Chondrocyte (in vitro differentiated cells): ENCODE measurements at regions not wholly inside any gene's neighbourhood (a gene's known extent, or its start where the extent isn't known, plus 50 kb on each side); places are given as distances from the start of the nearest gene placed in this dataset.
"Not testable (repeated sequence)": the region's sequence is repeated elsewhere in the genome, so short reads cannot be mapped to it uniquely, and the experiment has no call there.

Source experiments
- DNase-seq: peaks from one replicate; pipeline ENCODE4 v3.0.0; 2021; ENCODE audit warnings: mixed read lengths, low spot score
- H3K27ac Mint-ChIP-seq: one replicate; pipeline ENCODE4 v1.8.0; 2021; ENCODE audit warnings: mild to moderate bottlenecking, moderate library complexity, mixed read lengths; ENCODE audit not compliant: unreplicated experiment
- H3K27me3 Mint-ChIP-seq: 2 replicates; pipeline ENCODE4 v1.8.0; 2021; ENCODE audit warnings: low read depth, mixed read lengths
- H3K36me3 Mint-ChIP-seq: 2 replicates; pipeline ENCODE4 v1.8.0; 2021; ENCODE audit warnings: low read depth, mixed read lengths
- H3K4me1 Mint-ChIP-seq: 2 replicates; pipeline ENCODE4 v1.8.0; 2021; ENCODE audit warnings: low read depth, mild to moderate bottlenecking, mixed read lengths
- H3K4me3 Mint-ChIP-seq: one replicate; pipeline ENCODE4 v1.8.0; 2021; ENCODE audit warnings: mild to moderate bottlenecking, moderate library complexity, mixed read lengths; ENCODE audit not compliant: unreplicated experiment
- H3K9me3 Mint-ChIP-seq: 2 replicates; pipeline ENCODE4 v1.8.0; 2021; ENCODE audit warnings: low read depth, mixed read lengths
- TF ChIP-seq, protein P1 (sequence below): fragments of 200-600 bp; sonication (generic); IDR thresholded peaks from 2 replicates; pipeline ENCODE4 v1.5.0; 2021; ENCODE audit warnings: antibody characterized with exemption, mild to moderate bottlenecking, moderate library complexity

DNA sequence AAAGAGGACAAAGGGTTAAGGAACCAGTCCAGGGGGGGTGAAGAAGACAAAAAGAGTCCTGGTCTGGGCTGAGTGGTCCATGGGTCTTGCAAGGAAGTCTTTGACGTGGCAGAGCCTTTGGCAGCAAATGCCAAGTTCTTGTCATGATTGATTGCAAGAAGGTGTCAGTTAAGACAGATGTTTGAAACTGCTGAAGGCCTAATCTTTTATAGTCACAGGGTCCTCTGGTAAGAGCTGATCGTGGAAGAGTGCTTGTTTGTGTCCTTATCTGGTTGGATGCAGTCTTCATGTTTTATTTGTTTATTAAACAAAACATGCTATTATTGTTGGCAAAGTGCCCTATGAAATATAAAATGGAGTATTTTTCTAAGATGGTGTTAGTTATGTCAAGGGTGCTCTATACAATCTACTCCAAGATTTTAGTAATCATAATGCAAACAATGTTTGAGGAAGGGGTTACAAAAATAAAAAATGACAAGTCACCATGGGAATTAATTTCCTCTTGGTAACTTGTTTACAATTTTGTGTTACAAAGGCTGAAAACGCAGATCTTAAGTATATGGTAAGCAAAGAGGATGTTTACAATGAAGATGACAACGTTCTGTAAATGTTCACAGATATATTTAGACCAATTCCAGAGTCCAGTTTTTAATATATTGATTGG is 85.9 kb downstream of the MAGED4 start:
- DNase-seq, result no peak
- Mint-ChIP-seq H3K36me3 (no peaks in the 10 kb centered on the region), H3K27me3 (peaks cover 7% of the 10 kb centered on the region), H3K27ac (no peak overlapping the region), H3K4me3 (no peak overlapping the region), H3K4me1 (no peaks in the 10 kb centered on the region), H3K9me3 (no peaks in the 10 kb centered on the region)
- TF ChIP-seq, protein P1, sequence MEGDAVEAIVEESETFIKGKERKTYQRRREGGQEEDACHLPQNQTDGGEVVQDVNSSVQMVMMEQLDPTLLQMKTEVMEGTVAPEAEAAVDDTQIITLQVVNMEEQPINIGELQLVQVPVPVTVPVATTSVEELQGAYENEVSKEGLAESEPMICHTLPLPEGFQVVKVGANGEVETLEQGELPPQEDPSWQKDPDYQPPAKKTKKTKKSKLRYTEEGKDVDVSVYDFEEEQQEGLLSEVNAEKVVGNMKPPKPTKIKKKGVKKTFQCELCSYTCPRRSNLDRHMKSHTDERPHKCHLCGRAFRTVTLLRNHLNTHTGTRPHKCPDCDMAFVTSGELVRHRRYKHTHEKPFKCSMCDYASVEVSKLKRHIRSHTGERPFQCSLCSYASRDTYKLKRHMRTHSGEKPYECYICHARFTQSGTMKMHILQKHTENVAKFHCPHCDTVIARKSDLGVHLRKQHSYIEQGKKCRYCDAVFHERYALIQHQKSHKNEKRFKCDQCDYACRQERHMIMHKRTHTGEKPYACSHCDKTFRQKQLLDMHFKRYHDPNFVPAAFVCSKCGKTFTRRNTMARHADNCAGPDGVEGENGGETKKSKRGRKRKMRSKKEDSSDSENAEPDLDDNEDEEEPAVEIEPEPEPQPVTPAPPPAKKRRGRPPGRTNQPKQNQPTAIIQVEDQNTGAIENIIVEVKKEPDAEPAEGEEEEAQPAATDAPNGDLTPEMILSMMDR, result no peak

DNA sequence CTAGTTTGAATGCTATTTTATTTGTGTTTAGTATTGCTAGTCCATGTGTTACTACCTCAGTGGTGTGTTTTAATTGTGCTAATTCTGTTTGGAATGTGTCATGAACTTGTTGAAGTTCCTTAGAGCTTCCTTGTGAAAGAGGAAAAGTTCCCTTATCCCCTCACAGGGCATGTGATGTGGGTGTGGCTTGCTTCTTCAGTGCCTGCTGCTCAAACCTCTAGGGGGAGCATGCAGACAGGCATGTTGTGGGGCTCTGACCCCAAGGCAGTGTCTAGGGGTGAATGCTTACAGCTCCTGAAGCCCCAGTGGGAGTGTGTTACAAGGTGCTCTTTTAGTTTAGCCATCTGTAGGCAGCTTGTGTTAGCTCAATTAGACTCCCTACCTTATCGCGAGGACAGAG is 86.5 kb downstream of the MAGED4 start:
- H3K27ac Mint-ChIP-seq, result no peak overlapping the region
- TF ChIP-seq, protein P1, result peak; percentile 28
- DNase-seq, result no peak
- no peaks in the 10 kb centered on the region for H3K36me3 Mint-ChIP-seq
- H3K27me3 Mint-ChIP-seq, result peaks cover 7% of the 10 kb centered on the region
- H3K4me3 Mint-ChIP-seq, result no peak overlapping the region
- no peaks in the 10 kb centered on the region for H3K4me1 Mint-ChIP-seq
- H3K9me3 Mint-ChIP-seq, result no peaks in the 10 kb centered on the region

DNA sequence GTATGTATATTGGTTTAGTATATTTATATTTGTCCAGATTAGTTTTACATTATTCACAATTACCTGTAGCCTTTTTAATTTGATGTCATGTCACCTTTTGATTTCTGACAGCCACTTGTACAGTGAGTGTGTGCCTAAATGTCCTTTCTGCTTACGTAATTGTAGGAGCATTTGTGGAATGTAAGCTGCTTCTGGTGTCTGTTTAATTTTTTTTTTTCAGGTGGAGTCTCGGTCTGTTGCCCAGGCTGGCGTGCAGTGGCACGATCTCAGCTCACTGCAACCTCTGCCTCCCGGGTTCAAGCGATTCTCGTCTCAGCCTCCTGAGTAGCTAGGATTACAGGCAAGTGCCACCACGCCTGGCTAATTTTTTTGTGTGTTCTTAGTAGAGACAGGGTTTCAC is 91.2 kb upstream of the XAGE2 start:
- Mint-ChIP-seq H3K36me3 (no peaks in the 10 kb centered on the region), H3K9me3 (peaks cover 2% of the 10 kb centered on the region), H3K4me3 (no peak overlapping the region), H3K27me3 (peaks cover 7% of the 10 kb centered on the region), H3K27ac (no peak overlapping the region), H3K4me1 (no peaks in the 10 kb centered on the region)
- DNase-seq, result no peak
- TF ChIP-seq, protein P1, result no peak

DNA sequence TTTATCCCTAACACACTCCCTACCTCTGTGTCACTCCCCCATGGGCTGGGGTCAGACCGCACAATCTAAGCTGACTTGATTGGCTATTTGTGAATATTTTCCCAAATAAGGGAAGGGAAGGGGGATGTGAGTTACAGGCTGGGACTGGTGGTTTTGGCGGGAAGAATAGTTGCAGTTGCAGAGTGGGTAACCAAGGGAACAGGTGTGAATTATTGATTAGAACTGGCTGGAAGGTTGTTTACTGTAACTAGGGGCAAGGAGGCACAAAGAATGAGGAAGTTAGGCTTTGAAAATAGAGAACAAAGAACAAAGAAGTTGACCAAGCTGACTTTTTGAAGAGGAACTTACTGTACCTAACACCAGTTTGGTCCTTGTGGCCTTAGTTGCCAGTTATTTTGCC is 88.0 kb upstream of the XAGE2 start:
- Mint-ChIP-seq H3K27ac (no peak overlapping the region), H3K4me1 (no peaks in the 10 kb centered on the region), H3K36me3 (no peaks in the 10 kb centered on the region), H3K4me3 (no peak overlapping the region), H3K27me3 (no peaks in the 10 kb centered on the region), H3K9me3 (peaks cover 2% of the 10 kb centered on the region)
- TF ChIP-seq, protein P1, result no peak
- DNase-seq, result no peak

DNA sequence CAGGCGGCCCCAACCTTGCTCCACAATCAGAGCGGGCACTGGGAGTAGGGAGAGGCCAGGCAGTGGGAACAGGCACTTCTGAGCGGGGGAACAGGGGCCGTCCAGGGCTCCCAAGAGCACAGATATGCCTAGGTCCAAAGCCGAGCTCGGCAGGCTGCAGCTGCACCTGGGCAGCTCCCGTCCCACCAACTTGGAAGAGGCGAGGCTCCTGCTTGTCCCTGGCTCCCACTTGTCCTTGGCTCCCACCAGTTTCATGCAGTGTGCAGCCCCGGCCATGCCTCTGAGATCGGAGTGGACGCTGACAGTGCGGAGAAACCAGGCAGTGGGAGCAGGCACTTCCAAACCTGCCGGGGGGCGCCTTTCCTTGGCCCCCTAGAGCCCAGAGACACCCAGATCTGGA is 84.0 kb upstream of the XAGE2 start:
- no peaks in the 10 kb centered on the region for H3K36me3 Mint-ChIP-seq
- H3K4me3 Mint-ChIP-seq, result no peak overlapping the region
- DNase-seq, result no peak
- H3K27ac Mint-ChIP-seq, result no peak overlapping the region
- no peaks in the 10 kb centered on the region for H3K27me3 Mint-ChIP-seq
- H3K9me3 Mint-ChIP-seq, result peaks cover 2% of the 10 kb centered on the region
- TF ChIP-seq, protein P1, result no peak
- no peaks in the 10 kb centered on the region for H3K4me1 Mint-ChIP-seq

DNA sequence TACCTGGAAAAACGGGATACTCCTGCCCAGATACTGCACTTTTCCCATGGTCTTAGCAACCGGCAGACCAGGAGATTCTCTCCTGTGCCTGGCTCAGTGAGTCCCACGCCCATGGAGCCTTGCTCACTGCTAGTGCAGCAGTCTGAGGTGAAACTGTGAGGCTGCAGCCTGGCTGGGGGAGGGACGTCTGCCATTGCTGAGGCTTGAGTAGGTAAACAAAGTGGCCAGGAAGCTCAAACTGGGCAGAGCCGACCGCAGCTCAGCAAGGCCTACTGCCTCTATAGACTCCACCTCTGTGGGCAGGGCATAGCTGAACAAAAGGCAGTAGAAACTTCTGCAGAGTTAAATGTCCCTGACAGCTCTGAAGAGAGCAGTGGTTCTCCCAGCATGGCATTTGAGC is 69.9 kb upstream of the XAGE2 start:
- not testable (repeated sequence) for H3K27ac Mint-ChIP-seq, H3K4me1 Mint-ChIP-seq, H3K27me3 Mint-ChIP-seq, DNase-seq, H3K4me3 Mint-ChIP-seq, H3K9me3 Mint-ChIP-seq, H3K36me3 Mint-ChIP-seq

DNA sequence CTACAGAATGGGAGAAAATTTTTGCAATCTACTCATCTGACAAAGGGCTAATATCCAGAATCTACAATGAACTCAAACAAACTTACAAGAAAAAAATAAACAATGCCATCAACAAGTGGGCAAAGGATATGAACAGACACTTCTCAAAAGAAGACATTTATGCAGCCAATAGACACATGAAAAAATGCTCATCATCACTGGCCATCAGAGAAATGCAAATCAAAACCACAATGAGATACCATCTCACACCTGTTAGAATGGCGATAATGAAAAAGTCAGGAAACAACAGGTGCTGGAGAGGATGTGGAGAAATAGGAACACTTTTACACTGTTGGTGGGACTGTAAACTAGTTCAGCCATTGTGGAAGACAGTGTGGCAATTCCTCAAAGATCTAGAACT is 60.3 kb upstream of the XAGE2 start:
- not testable (repeated sequence) for H3K27me3 Mint-ChIP-seq, H3K4me1 Mint-ChIP-seq, H3K27ac Mint-ChIP-seq, H3K36me3 Mint-ChIP-seq, H3K9me3 Mint-ChIP-seq, H3K4me3 Mint-ChIP-seq, DNase-seq
